CD4-positive, alpha-beta memory T cell (primary cell): ENCODE measurements at regions not wholly inside any gene's neighbourhood (a gene's known extent, or its start where the extent isn't known, plus 50 kb on each side); places are given as distances from the start of the nearest gene placed in this dataset.

ENCODE experiments used
- CTCF ChIA-PET: fragments of 350-600 bp; sonication (Branson Sonifier 250); formaldehyde crosslinking; loops from one replicate; lab custom pipeline; 2021; ENCODE audit warnings: inconsistent platforms; ENCODE audit not compliant: partially characterized antibody; lab: Charles Lee
- POLR2A ChIA-PET: fragments of 350-600 bp; sonication (Branson Sonifier 250); formaldehyde crosslinking; loops from one replicate; lab custom pipeline; 2021; ENCODE audit not compliant: partially characterized antibody; lab: Charles Lee
- DNase-seq, 5 donors: peaks; one replicate each; pipeline versions ENCODE4 v3.0.0 to v3.0.0-alpha.2; 2020 to 2022; ENCODE audit warnings: mixed read lengths in 1 of 5
- H3K27ac ChIP-seq: one replicate; pipeline ENCODE4 v1.7.0; 2013; ENCODE audit warnings: low read depth, low read length
- H3K27me3 ChIP-seq: 2 replicates; pipeline ENCODE4 v1.7.0; 2013; ENCODE audit warnings: mild to moderate bottlenecking, low read length, moderate library complexity; ENCODE audit not compliant: insufficient read depth
- H3K36me3 ChIP-seq: 2 replicates; pipeline ENCODE4 v1.7.0; 2013; ENCODE audit warnings: mild to moderate bottlenecking, low read length, moderate library complexity; ENCODE audit not compliant: insufficient read depth
- H3K4me1 ChIP-seq: 2 replicates; pipeline ENCODE4 v1.7.0; 2013; ENCODE audit warnings: mild to moderate bottlenecking, low read length, moderate library complexity; ENCODE audit not compliant: insufficient read depth
- H3K4me3 ChIP-seq, 2 donors: one replicate each; pipeline ENCODE4 v1.7.0; 2013; ENCODE audit warnings: low read length in 2 of 2, mild to moderate bottlenecking in 1 of 2
- H3K9me3 ChIP-seq, 2 donors: one replicate each; pipeline ENCODE4 v1.7.0; 2013; ENCODE audit warnings: low read length in 2 of 2, control low read depth in 1 of 2; ENCODE audit not compliant: control insufficient read depth in 1 of 2
- H3K27ac Mint-ChIP-seq, 7 donors: one replicate each; pipeline ENCODE4 v1.8.0; 2020 to 2021; ENCODE audit warnings: mixed read lengths in 7 of 7, mild to moderate bottlenecking in 6 of 7, inconsistent platforms in 3 of 7, moderate library complexity in 3 of 7
- H3K27me3 Mint-ChIP-seq, 2 donors: one replicate each; pipeline ENCODE4 v1.8.0; 2020 to 2021; ENCODE audit warnings: mixed read lengths in 2 of 2
- H3K36me3 Mint-ChIP-seq, 2 donors: one replicate each; pipeline ENCODE4 v1.8.0; 2020 to 2021; ENCODE audit warnings: mixed read lengths in 2 of 2, inconsistent platforms in 1 of 2, mild to moderate bottlenecking in 1 of 2
- H3K4me1 Mint-ChIP-seq, 4 donors: one replicate each; pipeline ENCODE4 v1.8.0; 2020 to 2021; ENCODE audit warnings: mixed read lengths in 4 of 4, mild to moderate bottlenecking in 1 of 4
- H3K4me3 Mint-ChIP-seq, 8 donors: one replicate each; pipeline ENCODE4 v1.8.0; 2020 to 2021; ENCODE audit warnings: mixed read lengths in 8 of 8, mild to moderate bottlenecking in 7 of 8, moderate library complexity in 6 of 8, inconsistent platforms in 3 of 8
- H3K9me3 Mint-ChIP-seq, 8 donors: one replicate each; pipeline ENCODE4 v1.8.0; 2020 to 2021; ENCODE audit warnings: mixed read lengths in 8 of 8, mild to moderate bottlenecking in 5 of 8, inconsistent platforms in 3 of 8, moderate library complexity in 1 of 8
- intact Hi-C: fragments of 100-400 bp; cut with micrococcal nuclease; formaldehyde crosslinking; loops from one replicate; pipeline ENCODE4 v1.15.1; 2023

GRCh38 chr1:208917281-208917680 is 666.2 kb upstream of the CAMK1G start:
- intact Hi-C loops, result no loop called here
- peaks cover 0 to 5% (median under 1%) of the 10 kb centered on the region in 8 donors for H3K9me3 Mint-ChIP-seq
- CTCF ChIA-PET, result no interaction called here

DNA sequence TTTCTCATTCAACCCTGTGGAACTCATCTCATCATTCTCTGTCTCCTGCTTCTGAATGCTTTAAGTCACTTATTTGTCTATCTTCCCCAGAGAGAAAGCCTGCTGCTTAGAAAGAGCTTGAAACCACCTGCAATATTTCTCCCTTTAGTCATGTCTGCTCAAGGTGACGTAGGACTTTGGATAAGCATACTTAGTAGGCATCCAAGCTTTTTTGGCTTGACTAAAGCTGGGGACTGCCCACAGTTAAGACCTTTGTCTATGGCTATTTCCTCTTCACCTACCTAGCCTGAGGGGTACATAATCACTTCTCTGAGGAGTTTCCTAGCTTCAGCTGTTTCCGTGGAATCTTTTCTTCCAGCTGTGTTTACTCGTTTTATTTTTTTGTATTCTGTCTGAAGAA is 665.8 kb upstream of the CAMK1G start:
- no peak overlapping the region for H3K4me3 ChIP-seq
- intact Hi-C loops, result no loop called here
- Mint-ChIP-seq H3K4me1 (no peaks in the 10 kb centered on the region), H3K36me3 (no peaks in the 10 kb centered on the region), H3K9me3 (peaks cover 0 to 5% (median under 1%) of the 10 kb centered on the region in 8 donors), H3K27me3 (peaks cover 0 to 2% of the 10 kb centered on the region in 2 donors), H3K27ac (no peak overlapping the region), H3K4me3 (no peak overlapping the region)
- no peaks in the 10 kb centered on the region for H3K36me3 ChIP-seq
- DNase-seq, result no peak
- no peaks in the 10 kb centered on the region for H3K27me3 ChIP-seq
- POLR2A ChIA-PET, result no interaction called here
- no peaks in the 10 kb centered on the region for H3K9me3 ChIP-seq
- CTCF ChIA-PET, result no interaction called here
- H3K27ac ChIP-seq, result no peak overlapping the region
- no peaks in the 10 kb centered on the region for H3K4me1 ChIP-seq

More at GRCh38 chr1:208917281-208917680, 666.2 kb upstream of the CAMK1G start:
- H3K4me1 Mint-ChIP-seq, result no peaks in the 10 kb centered on the region
- no peak overlapping the region for H3K4me3 Mint-ChIP-seq
- no peak for DNase-seq
- Histone ChIP-seq H3K36me3 (no peaks in the 10 kb centered on the region), H3K9me3 (no peaks in the 10 kb centered on the region), H3K27me3 (no peaks in the 10 kb centered on the region), H3K4me3 (no peak overlapping the region), H3K27ac (no peak overlapping the region), H3K4me1 (no peaks in the 10 kb centered on the region)
- POLR2A ChIA-PET, result no interaction called here
- no peak overlapping the region for H3K27ac Mint-ChIP-seq
- H3K27me3 Mint-ChIP-seq, result peaks cover 0 to 2% of the 10 kb centered on the region in 2 donors
- H3K36me3 Mint-ChIP-seq, result no peaks in the 10 kb centered on the region

DNA sequence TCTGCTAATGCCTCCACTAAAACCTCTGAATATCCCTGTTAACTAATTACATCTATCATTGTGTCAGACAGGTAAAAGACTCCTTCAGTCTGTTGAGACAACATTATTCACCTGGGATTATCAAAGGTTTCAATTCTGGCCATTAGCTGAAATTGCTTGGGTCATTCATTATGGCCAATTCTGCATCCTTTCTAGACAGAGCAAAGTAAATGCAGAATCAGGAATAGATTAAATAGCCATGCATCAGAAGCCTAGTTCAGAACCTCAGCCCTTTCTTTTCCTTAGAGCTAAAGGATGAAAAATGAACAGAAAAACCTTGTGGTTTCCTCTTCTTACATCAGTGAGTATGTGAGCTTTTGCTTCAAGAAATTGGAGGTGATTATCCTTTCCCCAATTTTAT is 665.4 kb upstream of the CAMK1G start:
- ChIA-PET POLR2A (no interaction called here), CTCF (no interaction called here)
- Histone ChIP-seq H3K27me3 (no peaks in the 10 kb centered on the region), H3K36me3 (no peaks in the 10 kb centered on the region), H3K27ac (no peak overlapping the region), H3K4me1 (no peaks in the 10 kb centered on the region), H3K4me3 (no peak overlapping the region), H3K9me3 (no peaks in the 10 kb centered on the region)
- no peak for DNase-seq
- H3K9me3 Mint-ChIP-seq, result peaks cover 0 to under 1% (median 0%) of the 10 kb centered on the region in 8 donors
- H3K27ac Mint-ChIP-seq, result no peak overlapping the region
- no peaks in the 10 kb centered on the region for H3K4me1 Mint-ChIP-seq
- no peaks in the 10 kb centered on the region for H3K36me3 Mint-ChIP-seq
- intact Hi-C loops, result no loop called here
- peaks cover 0 to under 1% of the 10 kb centered on the region in 2 donors for H3K27me3 Mint-ChIP-seq
- H3K4me3 Mint-ChIP-seq, result no peak overlapping the region

DNA sequence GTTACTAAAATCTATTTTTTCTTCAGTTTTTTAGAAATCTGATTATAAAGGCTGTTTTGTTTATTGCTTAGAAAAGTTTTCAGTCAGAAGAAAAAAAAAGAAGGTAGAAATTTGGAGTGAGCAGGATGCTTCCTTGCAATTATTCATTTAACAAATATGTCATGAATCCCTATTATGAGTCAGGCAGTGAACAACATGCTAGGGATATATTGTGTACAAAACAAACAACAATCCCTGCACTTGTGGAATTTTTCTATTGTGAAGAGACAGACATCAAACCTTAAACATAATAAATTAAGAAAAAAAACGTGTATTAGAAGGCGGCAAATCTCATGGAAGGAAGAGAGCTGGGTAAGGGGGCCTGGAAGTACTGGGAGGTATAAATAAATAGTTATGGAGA is 664.1 kb upstream of the CAMK1G start:
- Mint-ChIP-seq H3K9me3 (peaks cover 0 to 2% (median 0%) of the 10 kb centered on the region in 8 donors), H3K27me3 (no peaks in the 10 kb centered on the region), H3K27ac (no peak overlapping the region), H3K36me3 (no peaks in the 10 kb centered on the region), H3K4me3 (no peak overlapping the region), H3K4me1 (no peaks in the 10 kb centered on the region)
- no peak overlapping the region for H3K27ac ChIP-seq
- POLR2A ChIA-PET, result no interaction called here
- H3K9me3 ChIP-seq, result no peaks in the 10 kb centered on the region
- no peaks in the 10 kb centered on the region for H3K4me1 ChIP-seq
- CTCF ChIA-PET, result no interaction called here
- H3K4me3 ChIP-seq, result no peak overlapping the region
- DNase-seq, result no peak
- H3K27me3 ChIP-seq, result no peaks in the 10 kb centered on the region
- H3K36me3 ChIP-seq, result no peaks in the 10 kb centered on the region
- intact Hi-C loops, result no loop called here

DNA sequence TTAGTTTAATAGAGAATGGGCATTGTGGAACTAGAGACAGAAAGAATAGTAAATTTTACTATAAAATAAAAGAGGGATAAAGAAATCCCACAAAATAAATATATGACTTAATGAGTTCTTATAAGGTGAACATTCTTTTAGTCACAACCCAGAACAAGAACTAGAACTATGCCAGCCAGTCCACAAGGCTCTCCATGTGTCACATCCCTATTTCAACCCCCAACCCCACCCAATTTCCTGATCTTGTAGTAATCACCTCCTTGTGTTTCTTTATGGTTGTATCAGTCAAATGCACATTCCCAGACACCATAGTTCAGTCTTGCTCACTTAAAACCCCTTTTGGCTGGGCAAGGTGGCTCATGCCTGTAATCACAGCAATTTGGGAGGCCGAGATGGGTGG is 662.3 kb upstream of the CAMK1G start:
- POLR2A ChIA-PET, result no interaction called here
- DNase-seq, result no peak
- no peaks in the 10 kb centered on the region for H3K27me3 ChIP-seq
- no peaks in the 10 kb centered on the region for H3K9me3 ChIP-seq
- Mint-ChIP-seq H3K27me3 (peaks cover 3% of the 10 kb centered on the region in 2 donors), H3K9me3 (peaks cover 0 to 5% (median under 1%) of the 10 kb centered on the region in 8 donors), H3K4me3 (no peak overlapping the region), H3K27ac (no peak overlapping the region), H3K36me3 (no peaks in the 10 kb centered on the region), H3K4me1 (no peaks in the 10 kb centered on the region)
- H3K27ac ChIP-seq, result no peak overlapping the region
- intact Hi-C loops, result no loop called here
- no peaks in the 10 kb centered on the region for H3K36me3 ChIP-seq
- CTCF ChIA-PET, result no interaction called here
- no peak overlapping the region for H3K4me3 ChIP-seq
- H3K4me1 ChIP-seq, result no peaks in the 10 kb centered on the region

- Histone ChIP-seq H3K4me3 (no peak overlapping the region), H3K27ac (no peak overlapping the region), H3K4me1 (no peaks in the 10 kb centered on the region), H3K36me3 (no peaks in the 10 kb centered on the region), H3K9me3 (no peaks in the 10 kb centered on the region), H3K27me3 (no peaks in the 10 kb centered on the region)
- Mint-ChIP-seq H3K4me1 (no peaks in the 10 kb centered on the region), H3K27me3 (peaks cover 3% of the 10 kb centered on the region in 2 donors), H3K36me3 (no peaks in the 10 kb centered on the region), H3K9me3 (peaks cover 0 to 9% (median 2%) of the 10 kb centered on the region in 8 donors), H3K27ac (no peak overlapping the region), H3K4me3 (no peak overlapping the region)
- DNase-seq, result no peak
- intact Hi-C loops, result no loop called here
- CTCF ChIA-PET, result no interaction called here
- POLR2A ChIA-PET, result no interaction called here
These were observed 660.1 kb upstream of the CAMK1G start for GRCh38 chr1:208923456-208923855.

GRCh38 chr1:208923946-208924720 is 659.4 kb upstream of the CAMK1G start:
- no peak for DNase-seq
- no peaks in the 10 kb centered on the region for H3K9me3 ChIP-seq
- H3K4me3 ChIP-seq, result no peak overlapping the region
- Mint-ChIP-seq H3K27me3 (peaks cover 3% of the 10 kb centered on the region in 2 donors), H3K9me3 (peaks cover 0 to 9% (median 2%) of the 10 kb centered on the region in 8 donors), H3K36me3 (no peaks in the 10 kb centered on the region), H3K27ac (no peak overlapping the region), H3K4me1 (no peaks in the 10 kb centered on the region), H3K4me3 (no peak overlapping the region)
- no peaks in the 10 kb centered on the region for H3K27me3 ChIP-seq
- H3K27ac ChIP-seq, result no peak overlapping the region
- intact Hi-C loops, result no loop called here
- ChIA-PET CTCF (no interaction called here), POLR2A (no interaction called here)
- no peaks in the 10 kb centered on the region for H3K4me1 ChIP-seq
- no peaks in the 10 kb centered on the region for H3K36me3 ChIP-seq
